Astrocyte (in vitro differentiated cells and primary cell): ENCODE measurements at regions not wholly inside any gene's neighbourhood (a gene's known extent, or its start where the extent isn't known, plus 50 kb on each side); places are given as distances from the start of the nearest gene placed in this dataset.

Source experiments
- DNase-seq: peaks from one replicate; pipeline ENCODE4 v3.0.0-alpha.2; 2010; ENCODE audit warnings: low read depth
- FAIRE-seq: peaks from 2 replicates; lab custom pipeline; 2011; peaks lifted over from hg19 to GRCh38; lab: Jason Lieb, UNC
- H2AFZ ChIP-seq: 2 replicates; pipeline ENCODE4 v1.6.0; 2012; ENCODE audit warnings: low read depth, low read length, inconsistent platforms
- H3K27ac ChIP-seq: 2 replicates; pipeline ENCODE4 v1.5.1; 2011; ENCODE audit warnings: low read depth, low read length, inconsistent platforms
- H3K27me3 ChIP-seq: 2 replicates; pipeline ENCODE4 v1.6.0; 2011; ENCODE audit warnings: low read length, inconsistent platforms; ENCODE audit not compliant: insufficient read depth
- H3K36me3 ChIP-seq: 2 replicates; pipeline ENCODE4 v1.5.1; 2011; ENCODE audit warnings: low read length, inconsistent platforms; ENCODE audit not compliant: insufficient read depth
- H3K4me1 ChIP-seq: 2 replicates; pipeline ENCODE4 v1.5.1; 2011; ENCODE audit warnings: low read length, inconsistent platforms; ENCODE audit not compliant: insufficient read depth
- H3K4me2 ChIP-seq: 2 replicates; pipeline ENCODE4 v1.6.0; 2012; ENCODE audit warnings: low read length, inconsistent platforms
- H3K4me3 ChIP-seq: 2 replicates; pipeline ENCODE4 v1.5.1; 2011; ENCODE audit warnings: low read depth, mild to moderate bottlenecking, low read length, inconsistent platforms; ENCODE audit not compliant: insufficient read depth
- H3K79me2 ChIP-seq: 2 replicates; pipeline ENCODE4 v1.6.0; 2012; ENCODE audit warnings: mild to moderate bottlenecking, low read length, inconsistent platforms; ENCODE audit not compliant: insufficient read depth
- H3K9ac ChIP-seq: 2 replicates; pipeline ENCODE4 v1.6.0; 2012; ENCODE audit warnings: mild to moderate bottlenecking, low read length, inconsistent platforms
- H3K9me3 ChIP-seq: 2 replicates; pipeline ENCODE4 v1.5.1; 2012; ENCODE audit warnings: low read depth, mild to moderate bottlenecking, low read length, inconsistent platforms; ENCODE audit not compliant: insufficient read depth
- H4K20me1 ChIP-seq: 2 replicates; pipeline ENCODE4 v1.6.0; 2012; ENCODE audit warnings: low read length, inconsistent platforms; ENCODE audit not compliant: insufficient read depth
- H3K27ac Mint-ChIP-seq: one replicate; pipeline ENCODE4 v1.8.0; 2021; ENCODE audit warnings: mild to moderate bottlenecking, mixed read lengths; ENCODE audit not compliant: unreplicated experiment
- H3K27me3 Mint-ChIP-seq: one replicate; pipeline ENCODE4 v1.8.0; 2021; ENCODE audit warnings: low read depth, mixed read lengths; ENCODE audit not compliant: unreplicated experiment
- H3K36me3 Mint-ChIP-seq: one replicate; pipeline ENCODE4 v1.8.0; 2021; ENCODE audit warnings: low read depth, mixed read lengths; ENCODE audit not compliant: unreplicated experiment
- H3K4me1 Mint-ChIP-seq: one replicate; pipeline ENCODE4 v1.8.0; 2021; ENCODE audit warnings: low read depth, mixed read lengths; ENCODE audit not compliant: unreplicated experiment
- H3K4me3 Mint-ChIP-seq: one replicate; pipeline ENCODE4 v1.8.0; 2021; ENCODE audit warnings: mild to moderate bottlenecking, moderate library complexity, mixed read lengths; ENCODE audit not compliant: unreplicated experiment
- H3K9me3 Mint-ChIP-seq: one replicate; pipeline ENCODE4 v1.8.0; 2021; ENCODE audit warnings: mild to moderate bottlenecking, mixed read lengths; ENCODE audit not compliant: unreplicated experiment
- EZH2 ChIP-seq: IDR thresholded peaks from 2 replicates; pipeline ENCODE4 v1.6.1; 2012; ENCODE audit warnings: mild to moderate bottlenecking, low read length, inconsistent platforms; ENCODE audit not compliant: insufficient read depth
- TF ChIP-seq, protein P1 (sequence below): IDR thresholded peaks from 2 replicates; pipeline ENCODE4 v1.5.1; 2011; ENCODE audit warnings: low read depth, mild to moderate bottlenecking, inconsistent platforms, low read length, moderate library complexity; ENCODE audit not compliant: insufficient read depth

DNA sequence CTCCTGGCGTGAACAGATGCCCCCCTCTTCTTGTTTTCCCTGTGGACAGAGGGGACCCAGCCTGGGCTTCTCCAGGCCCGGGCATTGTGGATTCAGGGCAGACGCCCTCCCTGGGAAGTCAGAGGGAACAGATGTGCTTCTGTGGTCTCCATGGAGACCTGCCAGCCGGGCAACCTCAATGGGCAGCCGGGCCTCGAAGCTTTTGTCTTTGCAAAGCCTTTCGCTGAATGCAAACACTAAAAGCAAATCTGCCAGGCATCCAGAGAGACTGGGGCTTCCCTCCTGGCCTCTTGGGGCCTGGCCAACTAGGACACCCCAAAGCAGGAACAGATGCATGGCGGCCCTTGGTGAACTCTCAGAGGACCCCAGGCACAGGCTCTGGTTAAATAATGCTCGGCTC is 370.0 kb upstream of the SULF2 start:
- no peak overlapping the region for H3K9ac ChIP-seq
- DNase-seq: no peak
- Mint-ChIP-seq H3K27ac (no peak overlapping the region), H3K4me3 (no peak overlapping the region), H3K9me3 (peaks cover 20% of the 10 kb centered on the region), H3K27me3 (peaks cover 16% of the 10 kb centered on the region), H3K36me3 (peaks cover 1% of the 10 kb centered on the region), H3K4me1 (peaks cover 13% of the 10 kb centered on the region)
- H3K27ac ChIP-seq: no peak overlapping the region
- peaks cover 11% of the 10 kb centered on the region for H3K9me3 ChIP-seq
- H3K36me3 ChIP-seq: no peaks in the 10 kb centered on the region
- no peak overlapping the region for H3K4me3 ChIP-seq
- no peaks in the 10 kb centered on the region for H3K4me1 ChIP-seq
- H4K20me1 ChIP-seq: no peaks in the 10 kb centered on the region
- H3K4me2 ChIP-seq: no peak overlapping the region
- no peak overlapping the region for H2AFZ ChIP-seq
- TF ChIP-seq, protein P1, sequence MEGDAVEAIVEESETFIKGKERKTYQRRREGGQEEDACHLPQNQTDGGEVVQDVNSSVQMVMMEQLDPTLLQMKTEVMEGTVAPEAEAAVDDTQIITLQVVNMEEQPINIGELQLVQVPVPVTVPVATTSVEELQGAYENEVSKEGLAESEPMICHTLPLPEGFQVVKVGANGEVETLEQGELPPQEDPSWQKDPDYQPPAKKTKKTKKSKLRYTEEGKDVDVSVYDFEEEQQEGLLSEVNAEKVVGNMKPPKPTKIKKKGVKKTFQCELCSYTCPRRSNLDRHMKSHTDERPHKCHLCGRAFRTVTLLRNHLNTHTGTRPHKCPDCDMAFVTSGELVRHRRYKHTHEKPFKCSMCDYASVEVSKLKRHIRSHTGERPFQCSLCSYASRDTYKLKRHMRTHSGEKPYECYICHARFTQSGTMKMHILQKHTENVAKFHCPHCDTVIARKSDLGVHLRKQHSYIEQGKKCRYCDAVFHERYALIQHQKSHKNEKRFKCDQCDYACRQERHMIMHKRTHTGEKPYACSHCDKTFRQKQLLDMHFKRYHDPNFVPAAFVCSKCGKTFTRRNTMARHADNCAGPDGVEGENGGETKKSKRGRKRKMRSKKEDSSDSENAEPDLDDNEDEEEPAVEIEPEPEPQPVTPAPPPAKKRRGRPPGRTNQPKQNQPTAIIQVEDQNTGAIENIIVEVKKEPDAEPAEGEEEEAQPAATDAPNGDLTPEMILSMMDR: no peak
- no peak for TF ChIP-seq EZH2
- no peaks in the 10 kb centered on the region for H3K79me2 ChIP-seq
- no peak for FAIRE-seq
- peaks cover 43% of the 10 kb centered on the region for H3K27me3 ChIP-seq

DNA sequence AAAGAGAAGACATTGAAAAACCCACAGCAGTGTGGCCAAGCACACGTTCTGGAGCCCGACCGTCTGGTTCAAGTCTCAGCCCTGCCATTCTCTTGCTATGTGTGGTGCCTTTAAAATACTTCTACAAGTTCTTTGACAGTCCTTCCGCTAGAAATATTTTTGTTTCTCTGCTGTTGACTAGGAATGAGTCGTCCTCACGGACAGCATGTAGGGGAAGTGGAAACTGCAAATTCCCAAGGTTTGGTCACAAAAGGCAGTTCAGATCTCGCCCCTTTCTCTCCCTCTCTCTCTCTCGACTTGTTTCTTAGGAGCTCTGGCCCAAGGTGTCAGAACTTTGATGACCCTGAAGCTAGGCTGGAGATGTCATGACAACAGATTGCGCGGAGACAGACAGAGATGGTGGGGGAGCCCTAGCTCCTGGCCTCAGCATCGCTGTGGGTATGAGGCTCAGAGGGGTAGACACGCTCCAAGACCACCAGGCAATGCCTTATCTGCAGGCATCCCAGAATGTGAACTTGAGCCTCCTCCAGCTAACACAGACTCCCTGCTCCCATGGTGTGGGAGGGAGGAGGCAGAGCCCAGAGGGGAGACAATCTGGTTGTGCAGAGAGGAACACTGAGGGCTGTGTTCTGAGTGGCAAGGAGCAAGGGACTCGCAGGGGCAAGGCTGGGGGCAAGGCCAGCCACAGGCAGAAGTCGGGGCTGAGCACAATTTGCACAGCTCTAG is 368.9 kb upstream of the SULF2 start:
- H4K20me1 ChIP-seq: no peaks in the 10 kb centered on the region
- no peak for DNase-seq
- Mint-ChIP-seq H3K36me3 (peaks cover 1% of the 10 kb centered on the region), H3K27ac (peak overlapping the region; percentile 67), H3K4me3 (no peak overlapping the region), H3K9me3 (peaks cover 20% of the 10 kb centered on the region), H3K27me3 (peaks cover 23% of the 10 kb centered on the region), H3K4me1 (peaks cover 13% of the 10 kb centered on the region)
- H3K4me3 ChIP-seq: no peak overlapping the region
- H3K36me3 ChIP-seq: no peaks in the 10 kb centered on the region
- no peak overlapping the region for H3K27ac ChIP-seq
- FAIRE-seq: no peak
- TF ChIP-seq, protein P1: no peak
- no peak for TF ChIP-seq EZH2
- H3K9ac ChIP-seq: no peak overlapping the region
- H3K79me2 ChIP-seq: no peaks in the 10 kb centered on the region
- H3K9me3 ChIP-seq: peaks cover 11% of the 10 kb centered on the region
- no peaks in the 10 kb centered on the region for H3K4me1 ChIP-seq
- H3K4me2 ChIP-seq: no peak overlapping the region
- peaks cover 46% of the 10 kb centered on the region for H3K27me3 ChIP-seq
- H2AFZ ChIP-seq: no peak overlapping the region

DNA sequence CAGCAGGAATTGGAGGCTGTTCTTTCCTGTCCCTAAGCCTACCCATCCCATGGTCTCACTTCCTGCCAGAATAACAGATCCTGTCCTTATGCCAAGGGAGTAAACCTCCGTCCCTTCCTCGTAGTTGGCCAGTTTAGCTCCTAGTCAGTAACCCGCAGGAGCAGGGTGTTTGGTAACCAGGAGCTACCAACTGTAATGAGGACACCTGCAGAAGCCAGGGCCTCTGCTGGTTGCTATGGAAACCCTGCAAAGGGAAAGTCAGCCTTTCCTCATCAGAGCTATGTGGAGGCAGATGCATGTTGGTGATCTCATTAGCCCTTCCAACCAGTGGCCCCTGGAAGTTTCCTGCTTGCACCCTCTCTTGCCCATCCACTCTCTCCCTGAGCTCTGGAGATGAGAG is 368.2 kb upstream of the SULF2 start:
- no peak overlapping the region for H3K4me3 Mint-ChIP-seq
- peaks cover 20% of the 10 kb centered on the region for H3K9me3 Mint-ChIP-seq
- peaks cover 1% of the 10 kb centered on the region for H3K36me3 Mint-ChIP-seq
- Histone ChIP-seq H3K27ac (no peak overlapping the region), H3K9me3 (peaks cover 11% of the 10 kb centered on the region), H3K4me3 (no peak overlapping the region), H3K79me2 (no peaks in the 10 kb centered on the region), H3K4me1 (no peaks in the 10 kb centered on the region), H3K9ac (no peak overlapping the region), H3K27me3 (peaks cover 40% of the 10 kb centered on the region), H4K20me1 (no peaks in the 10 kb centered on the region), H3K4me2 (no peak overlapping the region), H3K36me3 (no peaks in the 10 kb centered on the region), H2AFZ (no peak overlapping the region)
- peak overlapping the region; percentile 27 for H3K27ac Mint-ChIP-seq
- H3K4me1 Mint-ChIP-seq: peaks cover 13% of the 10 kb centered on the region
- TF ChIP-seq EZH2: no peak
- TF ChIP-seq, protein P1: no peak
- H3K27me3 Mint-ChIP-seq: peaks cover 27% of the 10 kb centered on the region
- FAIRE-seq: no peak
- peak; percentile 48 for DNase-seq
